SU-DHL-6 (cell line): ENCODE measurements at regions not wholly inside any gene's neighbourhood (a gene's known extent, or its start where the extent isn't known, plus 50 kb on each side); places are given as distances from the start of the nearest gene placed in this dataset.

Experiments
- EZH2phosphoT487 ChIP-seq: fragments of 200-600 bp; sonication (generic), shearing (Covaris generic); conservative IDR thresholded peaks from 2 replicates; pipeline ENCODE4 v1.6.1; 2018; ENCODE audit warnings: mild to moderate bottlenecking, antibody characterized with exemption, low read length, moderate library complexity, mixed read lengths
- TF ChIP-seq, protein P1 (sequence below): fragments of 200-600 bp; sonication (generic); IDR thresholded peaks from one replicate; pipeline ENCODE4 v1.5.1; 2017; ENCODE audit warnings: antibody characterized with exemption, mild to moderate bottlenecking, low read length, moderate library complexity; ENCODE audit not compliant: insufficient read depth, poor library complexity, severe bottlenecking

DNA sequence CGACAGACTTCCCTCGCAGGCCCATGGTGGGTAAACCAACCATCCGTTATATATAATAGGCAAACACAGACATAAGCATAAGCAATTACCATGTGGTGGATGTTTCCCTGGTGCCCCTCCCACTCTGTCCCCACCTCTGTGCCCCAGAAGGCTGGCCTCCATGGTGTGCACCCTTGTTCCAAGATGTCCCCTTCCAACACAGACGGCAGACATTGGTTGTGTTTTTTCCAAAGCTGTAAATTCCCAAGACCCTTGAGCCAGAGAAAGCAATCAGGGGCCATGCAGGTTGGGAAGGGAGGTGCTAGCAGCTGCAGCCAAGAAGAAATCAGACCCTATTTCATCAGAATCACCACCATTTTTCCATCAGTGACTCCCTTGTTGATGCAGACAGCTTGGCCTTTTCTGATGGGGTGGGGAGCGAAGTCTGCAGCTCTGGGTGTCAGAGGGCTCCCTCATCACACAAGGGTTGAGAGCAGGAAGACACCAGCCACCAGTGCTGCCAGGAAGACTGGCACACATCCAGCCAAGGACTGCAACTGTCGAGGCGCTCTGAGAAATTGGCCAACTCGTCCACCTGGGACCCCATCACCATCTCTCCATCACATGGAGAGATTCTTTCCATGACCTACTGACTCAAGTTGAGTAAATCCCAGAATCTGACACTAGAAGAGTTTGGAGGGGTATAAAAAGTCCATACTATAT is 86.8 kb upstream of the CHST15 start:
- TF ChIP-seq, protein P1, sequence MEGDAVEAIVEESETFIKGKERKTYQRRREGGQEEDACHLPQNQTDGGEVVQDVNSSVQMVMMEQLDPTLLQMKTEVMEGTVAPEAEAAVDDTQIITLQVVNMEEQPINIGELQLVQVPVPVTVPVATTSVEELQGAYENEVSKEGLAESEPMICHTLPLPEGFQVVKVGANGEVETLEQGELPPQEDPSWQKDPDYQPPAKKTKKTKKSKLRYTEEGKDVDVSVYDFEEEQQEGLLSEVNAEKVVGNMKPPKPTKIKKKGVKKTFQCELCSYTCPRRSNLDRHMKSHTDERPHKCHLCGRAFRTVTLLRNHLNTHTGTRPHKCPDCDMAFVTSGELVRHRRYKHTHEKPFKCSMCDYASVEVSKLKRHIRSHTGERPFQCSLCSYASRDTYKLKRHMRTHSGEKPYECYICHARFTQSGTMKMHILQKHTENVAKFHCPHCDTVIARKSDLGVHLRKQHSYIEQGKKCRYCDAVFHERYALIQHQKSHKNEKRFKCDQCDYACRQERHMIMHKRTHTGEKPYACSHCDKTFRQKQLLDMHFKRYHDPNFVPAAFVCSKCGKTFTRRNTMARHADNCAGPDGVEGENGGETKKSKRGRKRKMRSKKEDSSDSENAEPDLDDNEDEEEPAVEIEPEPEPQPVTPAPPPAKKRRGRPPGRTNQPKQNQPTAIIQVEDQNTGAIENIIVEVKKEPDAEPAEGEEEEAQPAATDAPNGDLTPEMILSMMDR = no peak
- no peak for TF ChIP-seq EZH2phosphoT487
